NCI-H526 (cell line): ENCODE measurements at regions not wholly inside any gene's neighbourhood (a gene's known extent, or its start where the extent isn't known, plus 50 kb on each side); places are given as distances from the start of the nearest gene placed in this dataset.

ENCODE experiments used
- DNase-seq, 2 experiments: peaks; one replicate each; lab custom pipeline; 2025; lab: John Stamatoyannopoulos, UW

GRCh38 chrX:13903405-13903804 is 86.5 kb upstream of the GPM6B start:
- no peak for DNase-seq

DNA sequence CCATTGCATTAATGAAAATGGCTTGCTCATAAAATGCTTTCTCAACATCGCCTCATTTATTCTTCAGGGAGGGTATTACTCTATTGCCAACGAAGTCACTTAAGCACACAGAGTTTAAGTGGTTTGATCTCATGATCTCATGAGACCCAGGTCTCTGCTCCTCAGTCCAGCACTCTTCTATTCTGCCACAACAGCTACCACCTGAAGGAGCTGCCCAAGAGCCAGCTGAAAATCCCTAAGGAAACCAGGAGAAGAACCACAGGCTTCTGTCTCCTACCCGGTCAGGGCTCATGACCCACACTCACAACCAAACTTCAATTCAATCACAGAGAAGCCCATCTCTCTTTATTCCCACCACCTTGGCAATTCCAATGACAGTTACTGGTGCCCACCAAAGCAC is 85.5 kb upstream of the GPM6B start:
- no peak for DNase-seq

DNA sequence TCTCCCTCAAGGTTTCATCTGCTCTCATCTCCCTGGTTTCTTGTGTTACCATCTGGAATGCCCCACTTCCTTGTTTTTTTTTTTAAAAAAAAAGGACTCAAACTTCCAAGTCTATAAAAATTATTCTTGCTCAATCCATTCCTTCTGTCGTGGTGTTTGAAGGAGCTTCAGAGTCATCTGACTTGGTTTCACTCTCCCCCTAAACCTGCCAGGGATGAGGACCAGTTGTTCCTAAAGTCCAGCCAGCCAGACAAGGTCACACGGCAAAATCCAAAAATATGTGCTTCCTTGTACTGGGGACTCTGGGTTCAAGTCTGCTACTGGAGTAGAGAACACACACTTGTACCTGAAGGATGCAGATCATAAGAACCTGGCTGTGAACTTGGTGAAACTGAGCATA is 84.5 kb upstream of the GPM6B start:
- no peak for DNase-seq

DNA sequence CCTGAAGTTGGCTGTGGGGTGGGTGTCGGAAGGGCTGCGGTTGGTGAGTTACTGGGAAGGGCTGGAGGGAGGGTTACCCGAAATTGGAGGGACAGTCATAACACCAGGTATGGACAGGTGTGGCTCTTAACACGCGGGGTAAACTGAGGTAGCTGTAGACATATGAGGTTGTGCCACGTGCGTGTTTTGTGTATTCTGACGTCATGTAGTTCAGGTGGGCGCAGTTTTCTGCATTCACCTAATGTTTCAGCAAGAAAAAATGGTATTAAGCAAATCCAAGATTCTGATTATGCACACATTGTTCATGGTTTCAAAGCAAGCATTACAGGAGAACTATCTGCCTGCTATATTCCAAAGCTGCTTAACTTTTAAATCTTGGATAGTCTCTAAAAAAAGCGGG is 83.5 kb upstream of the GPM6B start:
- DNase-seq: no peak

DNA sequence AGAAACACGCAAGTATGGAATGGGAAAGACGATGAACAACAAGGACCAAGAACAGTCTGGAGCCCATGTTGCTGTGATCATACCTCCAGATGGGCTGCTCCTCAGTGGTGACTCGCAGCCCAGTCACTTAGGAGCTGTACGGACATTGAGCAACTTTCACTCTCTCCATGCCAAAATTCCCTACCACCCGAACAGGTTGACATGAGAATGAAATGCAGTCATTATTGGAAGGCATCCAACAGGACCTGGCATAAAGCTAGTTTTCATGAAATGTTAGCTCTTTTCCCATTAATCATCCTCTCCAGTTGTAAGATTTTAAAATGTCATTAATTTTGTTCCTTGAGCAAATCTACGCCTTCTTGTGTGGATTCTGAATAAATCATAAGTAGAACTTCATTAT is 82.7 kb upstream of the GPM6B start:
- DNase-seq: no peak

GRCh38 chrX:13898603-13899002 is 81.7 kb upstream of the GPM6B start:
- DNase-seq: no peak

- DNase-seq: peak in 1 of 2 experiments; percentile 1
Observed at GRCh38 chrX:13898083-13898482, 81.2 kb upstream of the GPM6B start.

GRCh38 chrX:13897566-13897965 is 80.7 kb upstream of the GPM6B start:
- DNase-seq: no peak

DNA sequence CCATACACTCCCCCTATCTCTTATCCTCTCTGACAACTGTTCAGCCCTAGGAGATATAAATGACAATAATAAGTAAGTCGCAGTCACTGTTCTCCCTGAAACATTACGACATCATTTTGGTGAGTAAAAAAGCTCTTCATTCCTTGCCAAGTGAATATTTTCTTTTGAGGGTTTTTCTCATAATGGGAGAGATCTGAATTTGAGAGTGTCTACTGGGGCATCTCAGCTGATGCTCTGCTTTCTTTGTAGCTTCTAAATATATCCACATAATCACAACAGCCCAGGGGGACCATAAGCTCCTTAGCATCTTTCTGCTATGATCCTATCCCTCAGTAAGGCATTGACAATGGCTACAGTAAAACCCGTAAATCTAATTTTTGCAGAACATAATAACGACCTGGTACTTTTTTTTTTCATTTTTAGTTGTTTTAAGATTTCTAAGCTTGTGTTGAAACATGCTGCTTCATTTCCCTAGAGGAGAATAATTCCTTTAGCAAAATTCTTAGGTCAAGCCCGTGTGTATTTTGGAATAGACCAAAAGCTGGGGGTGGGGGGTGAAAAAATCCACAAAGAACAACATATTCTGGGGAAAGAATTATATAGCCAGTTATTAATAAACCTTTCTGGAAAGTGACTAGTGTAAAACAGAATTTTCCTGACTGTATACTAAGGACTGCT is 78.1 kb upstream of the GPM6B start:
- DNase-seq: no peak

DNA sequence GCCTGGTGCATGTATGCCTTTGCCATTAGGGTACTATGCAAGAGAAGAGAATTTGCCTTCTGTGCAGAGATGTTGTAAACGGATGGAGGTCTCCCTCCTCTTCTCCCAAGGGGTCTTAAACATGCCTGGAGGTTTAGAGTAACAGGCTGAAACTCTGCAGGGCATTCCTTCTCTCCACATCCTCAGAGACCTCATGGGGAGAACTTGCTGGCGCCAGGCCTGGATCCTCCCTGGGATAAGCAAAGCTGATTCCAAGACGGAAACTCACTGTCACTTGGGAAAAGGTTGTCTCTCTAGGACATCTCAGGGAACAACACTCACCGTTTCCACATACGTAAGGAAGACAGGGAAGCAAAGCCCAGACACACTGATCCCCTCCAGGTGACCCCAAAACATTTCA is 76.9 kb upstream of the GPM6B start:
- no peak for DNase-seq

DNA sequence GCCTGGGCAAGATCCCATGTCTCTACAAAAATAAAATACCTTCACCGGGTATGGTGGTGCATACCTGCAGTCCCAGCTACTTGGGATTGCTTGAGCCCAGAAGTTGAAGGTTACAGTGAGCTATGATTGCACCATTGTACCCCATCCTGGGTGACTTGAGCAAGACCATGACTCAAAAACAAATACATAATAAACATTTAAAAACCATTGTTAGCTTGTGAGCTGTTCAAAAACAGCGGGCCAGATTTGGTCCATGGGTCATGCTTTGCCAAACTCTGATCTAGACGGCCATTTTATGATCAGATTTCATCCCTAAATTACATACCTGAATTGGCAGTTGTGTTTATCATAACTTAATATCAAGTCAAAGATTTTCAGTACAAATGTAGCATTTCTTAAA is 76.0 kb upstream of the GPM6B start:
- DNase-seq: no peak

- DNase-seq: peak; percentile 1 to 47
Observed at GRCh38 chrX:13891377-13892140, 74.7 kb upstream of the GPM6B start.

- DNase-seq: no peak
Observed at GRCh38 chrX:13890806-13891205, 73.9 kb upstream of the GPM6B start.

DNA sequence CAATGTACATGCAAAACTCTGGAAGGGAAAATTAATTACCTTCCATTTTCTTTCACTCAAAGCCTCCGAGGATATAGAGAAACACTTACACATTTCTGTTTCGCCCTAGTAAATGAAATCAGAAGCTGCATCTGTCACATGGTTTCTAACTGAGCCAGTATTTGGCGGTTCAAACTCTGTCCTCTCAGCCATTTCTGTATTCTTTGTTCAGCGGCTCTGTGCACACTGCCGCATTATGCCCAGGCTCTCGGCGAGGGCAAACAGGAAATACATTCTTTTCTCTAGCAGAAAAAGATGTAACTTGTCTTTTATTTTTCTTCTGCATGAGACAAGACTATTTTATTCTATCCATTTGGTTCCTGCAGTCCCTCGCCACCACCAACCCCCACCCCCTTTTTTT is 71.4 kb upstream of the GPM6B start:
- no peak for DNase-seq

- DNase-seq: no peak
Observed at GRCh38 chrX:13885591-13885990, 68.7 kb upstream of the GPM6B start.

- DNase-seq: no peak
Observed at GRCh38 chrX:13876652-13877051, 59.8 kb upstream of the GPM6B start.

- no peak for DNase-seq
Observed at GRCh38 chrX:13875572-13875971, 58.7 kb upstream of the GPM6B start.

- DNase-seq: no peak
Observed at GRCh38 chrX:13868591-13868990, 51.7 kb upstream of the GPM6B start.
